Neural progenitor cell (in vitro differentiated cells): ENCODE measurements at regions not wholly inside any gene's neighbourhood (a gene's known extent, or its start where the extent isn't known, plus 50 kb on each side); places are given as distances from the start of the nearest gene placed in this dataset.

Experiments used
- EZH2phosphoT487 ChIP-seq: fragments of 200-600 bp; sonication (generic); IDR thresholded peaks from 2 replicates; pipeline ENCODE4 v1.6.1; 2017; ENCODE audit warnings: antibody characterized with exemption
- TF ChIP-seq, protein P1 (sequence below): fragments of 200-600 bp; sonication (generic); IDR thresholded peaks from 2 replicates; pipeline ENCODE4 v1.5.1; 2017; ENCODE audit warnings: antibody characterized with exemption, mild to moderate bottlenecking

DNA sequence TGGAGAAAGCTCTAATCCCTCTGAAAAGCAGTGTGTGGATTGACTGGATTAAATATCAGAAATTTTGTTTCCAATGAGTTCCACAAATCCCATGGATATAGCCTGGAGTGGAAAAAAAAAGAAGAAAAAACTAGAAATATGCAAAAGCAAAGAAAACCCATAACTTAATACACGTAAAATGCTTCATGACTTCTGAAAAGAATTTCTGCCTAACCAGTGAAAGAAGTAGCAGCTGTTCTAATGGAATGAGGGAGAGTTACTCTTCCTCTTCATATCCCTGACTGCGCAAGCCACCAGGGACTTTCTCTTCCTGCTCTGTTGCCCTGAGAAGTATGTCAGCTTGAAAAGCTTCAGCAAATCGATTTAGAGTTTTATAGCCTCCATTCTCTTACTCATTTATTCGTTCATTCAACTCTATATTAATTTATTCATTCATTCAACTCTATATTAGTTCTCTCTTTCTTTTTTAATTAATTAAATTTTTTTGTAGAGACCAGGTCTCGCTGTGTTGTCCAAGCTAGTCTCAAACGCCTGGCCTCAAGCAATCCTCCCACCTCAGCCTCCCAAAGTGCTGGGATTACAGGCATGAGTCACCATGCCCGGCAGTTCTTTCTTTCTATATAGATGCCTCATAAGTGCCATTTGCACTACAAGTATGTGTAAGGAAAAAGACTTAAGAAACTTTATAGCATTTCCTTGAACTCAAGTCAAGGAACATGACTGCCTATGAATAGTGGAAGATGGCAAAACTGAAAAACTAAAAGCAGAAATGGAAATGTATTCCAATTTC lies 447.3 kb upstream of the NRP1 start:
- TF ChIP-seq, protein P1, sequence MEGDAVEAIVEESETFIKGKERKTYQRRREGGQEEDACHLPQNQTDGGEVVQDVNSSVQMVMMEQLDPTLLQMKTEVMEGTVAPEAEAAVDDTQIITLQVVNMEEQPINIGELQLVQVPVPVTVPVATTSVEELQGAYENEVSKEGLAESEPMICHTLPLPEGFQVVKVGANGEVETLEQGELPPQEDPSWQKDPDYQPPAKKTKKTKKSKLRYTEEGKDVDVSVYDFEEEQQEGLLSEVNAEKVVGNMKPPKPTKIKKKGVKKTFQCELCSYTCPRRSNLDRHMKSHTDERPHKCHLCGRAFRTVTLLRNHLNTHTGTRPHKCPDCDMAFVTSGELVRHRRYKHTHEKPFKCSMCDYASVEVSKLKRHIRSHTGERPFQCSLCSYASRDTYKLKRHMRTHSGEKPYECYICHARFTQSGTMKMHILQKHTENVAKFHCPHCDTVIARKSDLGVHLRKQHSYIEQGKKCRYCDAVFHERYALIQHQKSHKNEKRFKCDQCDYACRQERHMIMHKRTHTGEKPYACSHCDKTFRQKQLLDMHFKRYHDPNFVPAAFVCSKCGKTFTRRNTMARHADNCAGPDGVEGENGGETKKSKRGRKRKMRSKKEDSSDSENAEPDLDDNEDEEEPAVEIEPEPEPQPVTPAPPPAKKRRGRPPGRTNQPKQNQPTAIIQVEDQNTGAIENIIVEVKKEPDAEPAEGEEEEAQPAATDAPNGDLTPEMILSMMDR = no peak
- no peak for TF ChIP-seq EZH2phosphoT487
